ENCODE measurements at regions not wholly inside any gene's neighbourhood (a gene's known extent, or its start where the extent isn't known, plus 50 kb on each side); places are given as distances from the start of the nearest gene placed in this dataset.

GRCh38 chr1:82755671-82756070 lies 954.9 kb downstream of the ADGRL2 start:
- TF ChIP-seq CTCF (IDR thresholded peaks at IDR 0.05) (no peak), EP300 (IDR thresholded peaks at IDR 0.05) (no peak), POLR2AphosphoS5 (IDR thresholded peaks at IDR 0.05) (no peak)
